Left ventricle myocardium superior (tissue), 1 donor: ENCODE measurements at regions not wholly inside any gene's neighbourhood (a gene's known extent, or its start where the extent isn't known, plus 50 kb on each side); places are given as distances from the start of the nearest gene placed in this dataset.
"Not testable (repeated sequence)": the region's sequence is repeated elsewhere in the genome, so short reads cannot be mapped to it uniquely, and the experiment has no call there.

ENCODE experiments used
- ATAC-seq: fragments of 200-7000 bp; cut with Tn5 transposase; one replicate; pipeline ENCODE4 v1.9.1; 2020; ENCODE audit warnings: mild to moderate bottlenecking, moderate library complexity
- DNase-seq: peaks from one replicate; pipeline ENCODE4 v3.0.0-alpha.2; 2020
- intact Hi-C: fragments of 100-400 bp; cut with micrococcal nuclease; formaldehyde crosslinking; loops from one replicate; pipeline ENCODE4 v1.11.0; 2022
- donor health status: DM: no; HTN: yes; CAD: no; lungs with severe emphysema.

DNA sequence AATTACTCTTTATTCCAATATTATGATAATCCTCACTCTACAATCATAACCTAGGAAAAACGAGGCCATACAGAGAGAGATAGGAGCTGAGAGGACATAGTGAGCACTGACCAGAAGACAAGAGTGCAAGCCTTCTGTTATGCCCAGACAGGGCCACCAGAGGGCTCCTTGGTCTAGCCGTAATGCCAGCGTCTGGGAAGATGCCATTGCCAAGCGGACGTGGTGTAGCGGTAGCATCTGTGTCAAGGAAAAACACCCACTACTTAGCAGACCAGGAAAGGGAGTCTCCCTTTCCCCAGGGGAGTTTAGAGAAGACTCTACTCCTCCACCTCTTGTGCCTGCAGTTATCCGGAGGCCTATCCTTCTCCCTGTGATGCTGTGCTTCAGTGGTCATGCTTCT lies 2131.5 kb downstream of the TP53TG3F start:
- intact Hi-C loops, DNase-seq, ATAC-seq: not testable (repeated sequence)

DNA sequence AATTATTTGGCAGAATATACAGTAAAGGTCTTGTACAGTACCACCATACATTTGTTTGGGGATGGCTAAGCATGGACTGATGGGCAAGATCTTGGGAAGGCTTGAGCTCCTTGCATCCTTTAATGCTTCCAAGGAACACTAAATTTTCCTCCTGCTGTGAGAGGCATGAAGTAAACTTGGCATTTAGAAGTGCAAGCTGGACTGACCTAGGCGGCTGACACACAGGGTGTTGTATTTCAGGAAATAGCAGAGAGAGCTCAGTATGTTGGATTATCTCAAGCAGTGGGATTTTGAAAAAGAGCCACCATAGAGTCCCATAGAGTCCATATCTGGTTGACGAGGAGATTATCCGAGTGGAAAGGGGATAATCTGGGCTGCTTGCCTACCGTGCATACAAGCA lies 2137.1 kb downstream of the TP53TG3F start:
- DNase-seq = no peak
- ATAC-seq = no peak
- intact Hi-C loops = no loop called here

DNA sequence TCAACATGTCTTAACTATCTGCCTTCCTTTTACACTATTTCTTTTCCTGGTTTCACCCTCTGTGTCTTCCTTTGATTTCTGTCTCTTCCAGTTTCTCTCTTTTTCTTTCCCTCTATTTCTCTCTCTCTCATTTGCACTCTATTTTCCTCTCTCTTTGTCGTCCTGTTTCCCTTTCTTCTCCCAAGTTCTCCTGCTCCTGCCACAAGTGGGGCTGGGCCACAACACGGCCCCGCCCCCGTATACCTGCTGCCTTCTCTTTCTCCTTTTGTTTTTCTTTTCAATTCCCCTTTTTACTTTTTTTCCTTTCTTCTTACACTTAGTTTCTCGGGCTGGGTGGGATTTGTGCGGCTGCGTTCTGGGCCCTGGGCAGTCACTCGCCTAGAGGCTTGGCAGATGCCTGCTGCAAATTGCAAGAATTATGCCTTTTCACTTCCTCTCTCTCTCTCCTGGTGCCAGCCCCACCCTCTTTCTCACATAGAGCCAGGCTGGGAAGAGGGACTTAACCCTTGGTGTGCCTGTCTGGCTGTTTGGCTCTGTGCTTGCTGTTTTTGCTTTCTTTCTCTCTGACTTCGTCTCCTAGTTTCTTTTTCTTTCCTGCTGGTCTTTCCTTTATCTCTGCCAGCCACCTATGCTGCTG lies 2139.4 kb downstream of the TP53TG3F start:
- intact Hi-C loops = no loop called here
- no peak for ATAC-seq

DNA sequence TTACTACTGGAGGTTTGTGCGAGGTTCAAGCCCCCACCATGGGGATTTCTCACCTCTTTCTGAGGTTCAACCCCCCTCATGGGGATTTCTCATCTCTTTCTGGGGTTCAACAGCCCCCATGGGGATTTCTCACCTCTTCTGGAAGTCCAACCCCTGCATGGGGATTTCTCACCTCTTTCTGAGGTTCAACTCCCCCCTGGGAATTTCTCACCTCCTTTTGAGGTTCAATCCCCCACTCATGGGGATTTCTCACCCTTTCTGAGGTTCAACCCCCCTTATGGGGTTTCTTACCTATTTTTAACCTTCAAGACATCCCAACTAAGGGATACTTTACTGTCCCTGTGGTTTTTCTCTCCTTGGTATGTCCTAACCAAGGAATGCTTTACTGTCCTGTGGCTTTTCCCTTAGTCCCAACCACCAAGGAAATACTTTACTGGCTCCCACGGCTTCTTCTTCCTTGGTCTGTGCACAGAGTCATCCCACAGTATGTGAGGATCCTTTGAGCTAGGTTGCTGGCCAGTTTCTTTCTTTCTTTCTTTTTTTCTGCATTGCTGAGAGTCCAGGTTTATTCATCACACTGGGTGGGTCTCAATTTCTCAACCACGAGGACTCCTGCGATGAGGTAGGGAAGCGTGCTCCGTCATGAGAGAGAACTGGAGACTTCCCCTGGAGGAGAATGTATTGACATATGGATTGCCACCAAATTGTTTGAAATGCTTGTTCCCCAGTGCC lies 2140.2 kb downstream of the TP53TG3F start:
- no peak for ATAC-seq
- intact Hi-C loops = no loop called here

More for the DNA sequence above, 2139.4 kb downstream of the TP53TG3F start:
- DNase-seq = no peak

DNA sequence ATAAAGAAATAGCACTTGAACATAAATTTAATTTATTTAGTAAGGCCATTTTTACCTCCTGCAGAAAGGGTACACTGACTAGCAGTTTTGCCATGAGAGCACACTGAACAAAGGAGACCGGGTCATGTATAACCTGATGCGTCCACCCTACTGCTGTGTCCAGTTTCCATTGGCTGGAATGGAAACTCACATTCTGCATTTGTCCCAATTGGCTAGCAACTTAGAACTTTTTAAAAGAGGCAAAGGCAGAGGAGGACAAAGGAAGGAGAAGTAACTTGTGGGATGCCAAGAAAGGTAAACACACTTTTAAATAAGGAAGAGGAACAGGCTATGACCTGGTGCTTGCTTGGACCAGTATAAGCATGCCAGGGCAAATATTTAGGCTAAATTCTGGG lies 2140.7 kb downstream of the TP53TG3F start:
- intact Hi-C loops, DNase-seq, ATAC-seq: not testable (repeated sequence)

More for the DNA sequence above, 2140.2 kb downstream of the TP53TG3F start:
- DNase-seq = no peak

DNA sequence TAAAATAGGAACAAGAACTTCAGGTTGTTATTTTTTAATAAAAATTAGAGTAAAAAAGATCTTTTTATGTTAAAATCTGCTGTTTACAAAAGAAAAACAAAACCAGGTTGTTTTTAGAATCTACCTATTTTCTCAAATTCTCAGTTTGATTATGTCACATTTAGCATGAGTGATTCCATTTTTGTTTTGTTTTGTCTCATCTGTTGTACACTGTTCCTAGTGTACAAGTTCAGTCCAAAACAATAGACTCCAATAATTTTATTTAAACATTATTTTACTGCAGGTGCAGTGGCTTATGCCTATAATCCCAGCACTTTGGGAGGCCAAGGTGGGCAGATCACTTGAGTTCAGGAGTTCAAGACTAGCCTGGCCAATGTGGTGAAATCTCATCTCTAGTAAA lies 2142.7 kb downstream of the TP53TG3F start:
- intact Hi-C loops = no loop called here
- DNase-seq (no peak), ATAC-seq (no peak)

DNA sequence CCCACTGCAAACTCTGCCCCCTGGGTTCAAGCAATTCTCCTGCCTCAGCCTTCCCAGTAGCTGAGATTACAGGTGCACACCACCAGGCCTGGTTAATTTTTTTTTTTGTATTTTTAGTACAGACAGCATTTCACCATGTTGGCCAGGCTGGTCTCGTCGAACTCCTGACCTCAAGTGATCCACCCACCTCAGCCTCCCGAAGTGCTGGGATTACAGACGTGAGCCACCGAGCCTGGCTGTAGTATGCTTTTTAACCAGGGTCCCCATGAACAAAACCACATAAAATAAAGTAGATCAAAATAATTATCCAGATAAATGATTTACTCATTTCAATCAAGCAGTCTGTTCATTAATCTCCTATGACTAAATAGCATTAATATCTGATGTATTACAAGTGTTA lies 2144.0 kb downstream of the TP53TG3F start:
- DNase-seq, ATAC-seq, intact Hi-C loops: not testable (repeated sequence)

DNA sequence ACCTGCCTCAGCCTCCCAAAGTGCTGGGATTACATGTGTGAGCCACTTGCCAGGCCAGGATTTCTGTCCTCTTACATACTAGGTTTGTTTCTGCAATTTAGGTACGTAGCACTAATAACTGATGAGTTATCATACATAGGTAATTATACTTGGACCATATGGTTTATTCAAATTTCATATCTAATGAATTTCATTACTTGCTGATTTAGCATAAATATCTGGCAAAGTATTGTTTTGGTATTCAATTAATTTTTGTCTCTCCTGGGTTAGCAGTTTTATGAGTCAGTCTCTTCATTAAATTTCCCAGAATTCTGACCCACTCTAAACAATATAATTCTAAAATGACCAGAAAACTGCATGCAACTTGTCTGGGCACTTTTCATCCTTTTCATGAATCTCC lies 2146.5 kb downstream of the TP53TG3F start:
- DNase-seq (no peak), ATAC-seq (no peak)
- intact Hi-C loops = no loop called here

DNA sequence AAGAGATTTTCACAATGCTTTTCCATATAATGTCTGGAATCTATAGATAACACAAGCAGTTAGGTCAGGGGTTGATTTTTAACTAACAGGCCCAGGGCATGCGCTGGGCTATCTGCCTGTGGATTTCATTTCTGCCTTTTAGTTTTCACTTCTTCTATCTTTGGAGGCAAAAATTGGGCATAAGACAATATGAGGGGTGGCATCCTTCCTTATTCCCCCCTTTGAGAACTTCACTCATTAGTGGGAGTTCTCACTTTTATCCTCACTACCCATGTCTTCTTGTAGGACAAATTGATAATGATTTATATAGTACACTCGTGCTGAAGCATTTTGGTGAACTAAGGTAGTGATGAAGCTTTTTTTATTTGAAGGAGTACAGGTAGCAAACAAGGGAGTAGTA lies 2155.5 kb downstream of the TP53TG3F start:
- intact Hi-C loops, DNase-seq, ATAC-seq: not testable (repeated sequence)

DNA sequence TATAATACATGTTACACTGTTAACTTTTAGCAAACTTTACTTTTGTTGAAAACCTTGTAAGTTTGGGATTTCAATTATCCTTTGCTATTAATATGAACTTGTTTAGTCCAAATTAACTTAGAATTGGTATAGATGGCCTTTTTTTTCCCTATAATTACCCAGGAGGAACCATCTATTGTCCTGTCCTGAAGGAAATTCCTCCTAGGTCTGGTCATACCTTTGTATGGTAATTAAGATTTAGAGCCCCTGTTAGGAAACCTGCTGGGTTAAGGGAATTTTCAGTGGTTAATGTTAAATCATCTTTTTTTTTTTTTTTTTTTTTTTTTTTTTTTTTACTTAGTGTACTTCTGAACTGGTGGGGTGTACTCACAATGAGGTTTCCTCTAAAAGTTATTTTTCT lies 2159.8 kb downstream of the TP53TG3F start:
- not testable (repeated sequence) for DNase-seq, ATAC-seq

DNA sequence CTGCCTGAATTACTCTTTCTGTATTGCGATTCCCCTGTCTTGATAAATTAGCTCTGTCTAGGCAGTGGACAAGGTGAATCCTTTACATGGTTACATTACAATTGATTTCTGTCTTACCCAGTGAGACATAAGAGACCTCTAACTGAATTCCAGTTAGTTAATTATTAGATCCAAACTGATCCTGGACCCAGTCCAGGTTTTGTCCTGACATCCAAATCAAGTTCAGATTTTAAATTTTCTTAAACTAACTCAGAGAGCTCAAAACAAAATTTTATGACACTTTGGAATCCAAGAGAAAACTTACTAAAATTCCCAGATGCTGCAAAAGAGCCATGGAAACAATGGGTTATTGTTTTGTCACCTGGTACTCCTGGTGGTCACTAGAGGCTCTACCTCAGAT lies 2166.6 kb downstream of the TP53TG3F start:
- intact Hi-C loops = no loop called here
- ATAC-seq (no peak), DNase-seq (no peak)

More for the DNA sequence above, 2159.8 kb downstream of the TP53TG3F start:
- intact Hi-C loops = not testable (repeated sequence)

DNA sequence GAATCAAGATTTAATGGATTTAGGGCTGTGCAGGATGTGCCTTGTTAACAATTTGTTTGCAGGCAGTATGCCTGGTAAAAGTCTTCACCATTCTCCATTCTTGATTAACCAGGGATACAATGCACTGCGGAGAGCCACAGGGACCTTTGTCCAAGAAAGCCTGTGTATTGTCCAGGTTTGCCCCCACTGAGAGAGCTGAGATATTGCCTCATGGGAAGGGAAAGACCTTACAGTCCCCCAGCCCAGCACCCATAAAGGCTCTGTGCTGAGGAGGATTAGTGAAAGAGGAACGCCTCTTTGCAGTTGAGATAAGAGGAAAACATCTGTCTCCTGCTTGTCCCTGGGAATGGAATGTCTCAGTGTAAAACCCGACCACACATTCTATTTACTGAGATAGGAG lies 2169.6 kb downstream of the TP53TG3F start:
- intact Hi-C loops = no loop called here
- DNase-seq = no peak
- ATAC-seq = no peak

DNA sequence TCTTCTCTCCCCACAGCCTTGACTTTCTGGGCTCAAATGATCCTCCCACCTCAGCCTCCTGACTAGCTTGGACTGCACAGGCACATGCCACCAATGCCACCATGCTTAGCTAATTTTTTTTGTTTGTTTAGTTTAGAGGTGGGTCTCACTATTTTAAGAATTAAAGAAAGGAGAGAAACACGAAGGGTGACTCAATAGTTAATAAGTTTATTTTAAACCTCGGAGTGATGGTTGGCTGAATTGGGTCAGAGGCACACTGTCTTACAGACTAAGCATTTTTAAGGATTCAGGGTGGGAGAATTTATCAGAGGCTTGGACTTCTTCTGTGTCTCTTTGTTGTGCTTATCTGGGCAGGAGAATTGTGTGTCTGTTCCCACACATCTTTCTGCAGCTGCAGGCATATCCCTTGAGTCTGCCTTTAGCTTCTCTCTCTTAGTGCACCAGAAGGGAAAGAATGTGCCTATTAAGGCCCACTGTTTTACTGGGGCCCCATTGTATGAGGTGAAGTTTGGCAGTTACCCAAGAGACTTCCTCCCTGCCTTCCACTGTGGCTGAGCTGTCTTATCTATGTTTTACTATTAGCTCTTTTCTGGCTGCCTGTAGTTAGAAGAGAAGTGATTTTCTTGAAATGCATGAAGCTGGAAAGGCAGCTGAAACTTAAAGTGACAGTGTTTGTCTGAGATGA lies 2172.0 kb downstream of the TP53TG3F start:
- ATAC-seq (no peak), DNase-seq (no peak)
- intact Hi-C loops = no loop called here

DNA sequence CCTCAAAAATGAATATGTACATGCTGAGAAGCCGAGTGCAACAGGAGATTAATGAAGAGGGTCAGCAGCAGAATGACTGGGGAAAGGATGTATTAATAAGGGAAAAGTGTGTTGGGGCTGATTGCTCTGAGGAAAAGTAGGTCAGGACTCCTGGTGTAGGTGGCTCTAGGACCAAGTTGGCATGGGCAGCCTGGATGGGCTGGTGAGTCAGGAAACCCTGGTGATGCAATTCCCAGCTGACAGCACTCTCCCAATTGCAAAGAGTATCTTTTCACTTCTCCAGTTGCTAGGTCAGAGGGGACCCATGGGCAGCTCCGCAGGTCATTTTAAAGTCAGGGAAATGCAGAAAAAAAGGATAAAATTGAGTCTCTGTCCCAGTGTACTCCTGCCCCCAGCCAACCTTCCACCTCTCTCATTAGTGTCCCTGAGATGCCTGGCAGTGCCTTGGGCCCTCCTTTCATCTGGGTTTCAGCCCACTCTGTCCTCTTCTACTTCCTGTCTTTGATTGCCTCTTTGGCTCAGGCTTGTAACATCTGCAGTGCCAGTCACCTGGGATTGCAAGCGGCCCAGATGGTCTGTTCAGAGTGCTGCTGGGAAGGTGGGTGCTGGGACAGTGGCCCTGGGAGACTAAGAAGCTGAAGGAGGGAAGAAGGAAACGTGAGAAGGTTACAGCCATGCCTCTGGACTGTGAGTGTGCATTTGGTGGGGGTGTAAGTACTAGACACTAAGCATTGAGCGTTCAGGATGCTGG lies 2177.2 kb downstream of the TP53TG3F start:
- DNase-seq = no peak
- no peak for ATAC-seq
- intact Hi-C loops = no loop called here

DNA sequence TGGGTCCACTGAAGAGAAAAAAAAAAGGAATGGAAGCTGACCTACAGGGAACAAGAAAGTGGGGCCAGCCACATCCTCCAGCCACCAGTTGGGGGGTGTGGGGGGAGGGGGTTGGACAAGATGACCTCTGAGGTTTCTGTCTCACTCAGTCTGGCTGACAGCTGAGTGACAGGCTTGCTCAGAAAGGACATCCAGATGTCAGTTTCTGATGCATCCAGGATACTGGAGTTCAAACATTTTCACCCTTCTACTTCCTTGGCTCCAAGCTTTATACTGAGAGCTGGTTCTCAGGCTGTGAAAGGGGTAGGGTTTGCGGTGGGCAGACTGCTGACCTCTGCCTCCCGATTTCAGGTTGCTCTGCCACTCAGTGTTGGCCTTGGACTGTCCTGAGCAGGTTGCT lies 2178.3 kb downstream of the TP53TG3F start:
- ATAC-seq (no peak), DNase-seq (no peak)
- intact Hi-C loops = no loop called here

DNA sequence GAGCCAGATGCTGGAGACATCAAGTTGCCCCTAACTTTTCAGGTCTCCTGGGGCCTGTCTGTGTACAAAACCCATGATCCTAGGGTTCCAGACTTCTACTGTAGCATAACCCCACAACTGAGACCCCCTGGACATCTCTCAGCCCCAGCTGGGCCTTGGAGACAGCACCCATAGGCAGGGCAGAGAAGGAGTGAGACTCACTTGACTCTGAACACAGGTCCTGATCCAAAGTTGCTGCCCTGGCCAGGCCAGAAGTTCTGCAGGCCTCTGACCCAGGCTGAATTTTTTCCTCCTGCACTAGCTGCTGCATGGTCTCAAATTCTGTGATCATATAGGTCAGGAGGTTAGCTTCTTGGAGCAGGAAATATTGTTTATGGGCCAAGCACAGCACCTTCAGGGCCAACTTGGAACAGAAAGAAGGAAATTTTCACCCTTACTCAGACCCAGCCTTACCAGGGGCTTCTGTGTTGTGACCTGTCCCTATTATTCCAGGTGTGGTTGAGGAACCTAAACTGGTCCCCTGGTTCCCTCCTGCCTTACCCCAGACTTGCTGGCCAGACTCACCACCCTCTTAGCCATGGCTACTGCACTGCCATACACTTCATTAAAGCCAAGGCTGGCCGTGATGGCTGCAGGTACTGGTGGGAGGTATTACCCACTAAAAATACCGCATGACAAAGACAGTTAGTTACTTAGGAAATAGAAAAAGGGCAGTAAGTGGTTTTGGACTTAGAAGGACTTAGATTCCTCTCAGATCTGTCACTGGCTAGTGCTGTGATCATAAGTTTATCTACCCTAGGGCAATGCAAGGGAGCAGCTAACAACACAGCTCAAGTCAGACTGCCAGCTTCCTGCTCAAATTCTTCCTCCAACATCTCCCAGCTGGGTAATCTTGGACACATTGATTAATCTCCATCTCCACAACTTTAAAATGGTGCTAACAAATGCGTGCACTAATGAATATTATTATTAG lies 2180.1 kb downstream of the TP53TG3F start:
- intact Hi-C loops = no loop called here
- DNase-seq (no peak), ATAC-seq (no peak)

DNA sequence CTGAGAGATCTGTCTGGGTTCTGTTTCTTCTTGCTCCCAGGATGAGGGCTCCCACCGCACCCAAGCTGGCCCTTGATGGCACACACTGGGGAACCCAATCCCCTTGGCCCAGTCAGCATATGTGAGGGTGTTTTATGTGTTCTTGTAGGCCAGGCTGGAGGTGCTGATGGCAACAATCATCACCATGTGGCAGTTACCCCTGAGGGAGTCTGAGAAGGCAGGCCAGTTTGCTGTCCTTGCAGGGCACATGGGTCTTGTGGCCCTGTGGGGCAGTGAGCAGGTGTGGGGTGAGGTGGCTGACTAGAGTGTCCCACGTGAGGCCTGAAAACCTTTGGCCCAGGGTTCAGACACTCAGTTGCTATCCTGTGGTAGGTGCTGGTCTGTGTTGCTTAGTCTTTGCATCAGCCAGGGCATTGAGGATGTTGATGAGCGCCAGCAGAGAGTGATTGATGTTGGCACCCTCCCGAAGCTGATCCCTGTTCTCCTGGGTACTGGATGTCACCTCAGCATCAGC lies 2183.0 kb downstream of the TP53TG3F start:
- ATAC-seq = no peak
- intact Hi-C loops = no loop called here
- DNase-seq = no peak

DNA sequence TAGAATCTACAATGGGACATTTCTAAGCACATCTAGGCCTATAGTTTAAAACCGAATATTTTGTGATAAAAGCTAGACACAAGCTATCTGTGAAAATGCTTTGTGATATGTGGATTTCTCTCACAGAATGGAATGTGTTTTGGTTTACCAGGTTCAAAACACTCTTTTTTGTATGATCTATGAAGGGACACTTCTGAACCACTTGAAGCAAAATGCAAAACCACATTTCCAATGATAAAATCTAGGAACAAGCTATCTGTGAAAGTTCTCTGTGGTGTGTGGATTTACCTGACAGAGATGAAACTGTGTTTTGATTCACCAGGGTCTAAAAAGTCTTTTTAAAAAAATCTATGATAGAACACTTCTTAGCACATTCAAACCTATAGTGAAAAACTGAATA lies 2192.4 kb downstream of the TP53TG3F start:
- intact Hi-C loops = no loop called here
- ATAC-seq (no peak), DNase-seq (no peak)
